CMK (cell line): ENCODE measurements at regions not wholly inside any gene's neighbourhood (a gene's known extent, or its start where the extent isn't known, plus 50 kb on each side); places are given as distances from the start of the nearest gene placed in this dataset.

Source experiments
- DNase-seq: peaks from one replicate; pipeline ENCODE4 v3.0.0-alpha.2; 2010; ENCODE audit warnings: low read depth

GRCh38 chr10:107589081-107589480 lies 424.6 kb upstream of the SORCS1 start:
- DNase-seq: no peak

- no peak for DNase-seq
Observed at GRCh38 chr10:107585630-107586029, 421.1 kb upstream of the SORCS1 start.

DNA sequence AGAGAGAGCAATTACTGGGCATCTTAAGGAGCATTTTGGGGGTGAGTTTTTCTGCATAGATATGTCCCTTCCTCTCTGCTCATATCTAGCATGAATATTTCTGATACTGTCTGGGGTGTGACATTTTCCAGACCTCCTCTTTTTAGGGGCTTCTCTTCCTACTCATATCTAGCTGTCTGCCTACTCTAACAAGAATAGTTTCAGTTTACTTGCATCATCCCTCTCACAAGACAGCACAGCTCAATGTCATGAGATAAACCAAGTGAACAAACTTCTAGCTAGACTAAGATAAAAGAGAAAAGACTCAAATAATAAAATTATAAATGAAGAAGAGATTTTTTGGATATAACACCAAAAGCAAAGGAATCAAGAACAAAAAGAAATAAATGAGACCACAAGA lies 419.5 kb upstream of the SORCS1 start:
- no peak for DNase-seq

DNA sequence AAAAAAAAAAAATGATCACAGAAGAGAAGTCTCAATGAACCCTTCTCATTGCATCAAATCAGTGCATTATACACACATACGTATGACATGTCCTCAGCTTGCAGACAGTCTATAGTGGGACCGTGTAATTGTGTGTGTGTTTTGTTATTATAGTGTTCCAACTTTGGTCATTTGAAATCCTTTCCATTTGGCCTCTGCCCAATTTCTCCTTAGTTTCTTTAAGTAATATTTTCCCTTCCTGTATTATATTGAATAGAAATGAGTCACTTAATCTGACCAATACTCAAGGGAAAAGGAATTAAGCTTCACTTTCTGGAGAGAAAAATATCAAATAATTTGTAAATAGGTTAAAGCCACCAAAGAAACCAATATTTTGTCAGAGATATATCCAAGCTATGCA lies 415.5 kb upstream of the SORCS1 start:
- no peak for DNase-seq

GRCh38 chr10:107577221-107577620 lies 412.7 kb upstream of the SORCS1 start:
- DNase-seq: no peak

DNA sequence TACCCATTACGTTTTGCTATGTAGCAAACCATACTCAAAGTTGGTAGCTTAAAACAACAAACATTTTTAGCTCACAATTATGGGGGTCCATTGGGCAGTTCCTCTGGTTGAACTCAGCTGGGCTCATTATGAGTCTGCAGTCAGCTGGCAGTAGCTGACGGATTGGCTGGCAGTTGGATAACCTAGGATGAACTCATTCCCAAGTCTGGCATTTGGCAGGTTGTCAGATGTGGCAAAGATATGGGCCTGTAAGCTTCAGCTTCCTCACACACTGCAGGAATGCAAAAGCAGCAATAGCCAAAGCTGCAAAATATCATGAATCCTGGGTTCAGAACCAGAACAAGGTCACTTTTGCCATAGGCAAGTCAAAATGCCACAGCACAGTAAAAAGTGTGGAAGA lies 412.2 kb upstream of the SORCS1 start:
- no peak for DNase-seq

GRCh38 chr10:107565014-107565413 lies 400.5 kb upstream of the SORCS1 start:
- no peak for DNase-seq

DNA sequence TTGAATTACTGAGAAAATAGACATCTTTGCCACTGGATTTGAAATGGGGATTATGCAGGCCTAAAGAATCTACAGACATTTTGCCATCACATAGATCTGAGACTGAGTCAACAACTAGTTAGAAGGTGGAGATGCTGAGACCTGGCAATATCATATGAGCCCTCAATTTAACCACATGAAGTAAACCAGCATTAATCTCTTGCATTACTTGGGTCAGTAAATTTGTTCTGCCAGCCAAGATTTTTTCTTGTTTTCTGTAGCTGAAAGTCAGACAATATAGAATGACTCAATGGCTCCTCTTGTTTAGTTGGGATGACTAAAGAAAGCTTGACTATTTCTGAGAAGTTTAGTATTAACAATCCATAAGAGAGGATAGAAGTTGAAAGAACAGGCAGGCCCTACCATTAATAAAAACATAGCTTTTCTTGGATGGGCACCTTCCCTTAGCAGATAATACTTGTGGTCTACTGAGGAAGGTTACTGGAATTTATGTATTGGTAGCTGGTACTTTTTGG lies 396.7 kb upstream of the SORCS1 start:
- no peak for DNase-seq

DNA sequence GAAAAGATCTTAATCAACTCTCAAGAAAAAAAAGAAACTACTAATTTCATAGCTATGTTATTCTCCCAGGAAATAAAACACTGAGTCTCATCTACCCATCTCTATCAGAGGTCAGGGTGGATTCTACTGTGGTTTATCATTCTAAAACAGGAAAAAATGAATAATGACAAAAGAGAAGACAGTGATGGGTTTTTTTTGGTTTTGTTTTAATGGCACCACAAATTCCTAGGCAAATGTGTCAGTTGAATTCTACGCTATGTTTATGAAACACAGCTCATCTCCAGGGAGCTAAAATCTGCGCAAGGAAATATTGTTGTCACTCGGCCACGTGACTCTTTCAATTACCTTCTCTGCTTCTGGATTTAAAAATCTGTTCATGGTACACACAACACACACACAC lies 393.4 kb upstream of the SORCS1 start:
- DNase-seq: no peak

- DNase-seq: no peak
Observed at GRCh38 chr10:107554333-107554732, 389.8 kb upstream of the SORCS1 start.

DNA sequence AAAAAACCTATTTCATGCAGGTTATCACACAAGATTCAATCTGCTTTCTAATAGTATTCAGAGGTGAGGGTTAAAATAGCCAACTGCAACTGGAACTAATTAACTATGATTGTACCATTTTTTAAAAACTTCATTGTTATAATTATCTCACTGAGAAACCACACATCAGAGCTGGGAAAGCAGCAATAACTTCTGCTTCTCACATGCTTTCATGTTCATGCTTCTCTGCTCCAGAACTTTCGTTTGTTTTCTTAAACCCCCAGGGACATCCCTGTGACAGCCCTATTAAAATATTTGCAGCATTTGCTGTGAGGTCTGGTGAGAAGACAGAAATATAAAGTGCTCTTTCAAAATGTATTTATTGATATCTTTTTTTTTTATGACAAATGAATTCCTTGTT lies 389.0 kb upstream of the SORCS1 start:
- DNase-seq: no peak

DNA sequence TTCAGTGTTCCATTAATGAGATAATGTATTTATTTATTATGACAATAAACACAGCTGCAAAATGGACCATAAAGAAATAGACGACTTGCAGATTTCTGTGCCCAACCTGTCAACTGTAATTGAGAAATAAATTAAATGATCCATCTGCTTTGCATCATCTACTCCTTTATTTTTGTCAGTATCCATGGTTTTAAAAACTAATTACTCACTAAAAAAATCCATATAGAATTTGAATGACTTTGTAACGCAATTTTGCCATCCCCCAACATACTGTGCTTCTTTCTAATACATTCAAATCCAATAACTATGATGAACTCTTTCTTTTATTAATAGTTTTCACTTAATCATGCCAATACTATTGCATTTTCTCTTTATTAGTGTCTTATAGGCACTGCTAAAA lies 388.5 kb upstream of the SORCS1 start:
- no peak for DNase-seq

DNA sequence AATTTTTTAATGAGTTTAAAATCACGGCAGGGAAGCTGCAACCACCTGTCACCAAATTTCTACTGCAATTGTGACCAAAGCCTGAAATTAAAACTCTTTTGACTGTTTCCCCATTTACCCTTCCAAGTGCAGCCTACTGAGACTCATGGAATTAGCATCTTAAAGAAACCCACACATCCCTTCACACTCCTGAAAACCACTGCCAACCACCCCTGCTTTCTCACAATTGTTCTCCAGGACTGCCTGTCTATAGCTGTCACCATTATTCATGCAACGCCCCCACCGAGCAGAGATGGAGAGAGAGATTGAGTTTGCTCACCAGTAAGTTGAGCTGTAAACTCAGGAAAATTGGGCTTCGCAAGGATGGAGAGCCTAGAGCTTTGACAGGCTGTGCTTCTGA lies 383.8 kb upstream of the SORCS1 start:
- DNase-seq: no peak

DNA sequence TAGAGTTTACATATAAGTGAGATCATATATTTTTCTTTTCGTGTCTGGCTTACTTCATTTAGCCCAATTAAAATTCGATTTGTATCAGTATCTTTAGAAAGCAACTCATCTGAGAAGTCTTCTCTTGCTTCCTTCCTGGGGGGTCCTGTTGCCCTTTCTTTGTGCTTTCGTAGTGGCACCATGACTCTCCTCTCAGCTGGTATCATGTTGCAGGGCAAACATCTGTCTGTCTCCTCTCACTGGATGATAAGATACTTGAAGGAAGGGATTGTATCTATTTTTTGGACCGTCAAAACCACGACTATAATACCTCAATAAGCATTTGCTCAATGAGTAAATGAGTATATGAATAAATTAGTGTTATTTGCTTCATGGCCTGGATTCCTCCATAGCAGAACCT lies 382.5 kb upstream of the SORCS1 start:
- DNase-seq: no peak

DNA sequence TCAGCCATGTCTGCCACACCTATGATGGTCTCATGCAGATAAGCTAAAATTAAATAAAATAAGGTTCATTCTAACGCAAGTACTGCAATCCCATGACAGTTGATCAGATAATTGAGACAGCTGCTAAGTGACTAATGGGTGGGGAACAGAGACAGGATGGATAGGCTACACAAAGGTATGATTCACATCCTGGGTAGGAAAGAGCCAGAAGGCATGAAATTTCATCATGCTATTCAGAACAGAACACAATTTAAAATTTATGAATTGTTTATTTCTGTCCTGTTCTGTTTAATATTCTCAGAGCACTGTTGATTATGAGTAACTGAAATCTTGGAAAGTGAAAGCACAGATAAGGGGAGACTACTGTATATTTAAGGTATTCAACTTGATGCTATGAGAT lies 381.8 kb upstream of the SORCS1 start:
- DNase-seq: no peak

GRCh38 chr10:107545717-107546116 lies 381.2 kb upstream of the SORCS1 start:
- no peak for DNase-seq

GRCh38 chr10:107544706-107545520 lies 380.4 kb upstream of the SORCS1 start:
- no peak for DNase-seq

DNA sequence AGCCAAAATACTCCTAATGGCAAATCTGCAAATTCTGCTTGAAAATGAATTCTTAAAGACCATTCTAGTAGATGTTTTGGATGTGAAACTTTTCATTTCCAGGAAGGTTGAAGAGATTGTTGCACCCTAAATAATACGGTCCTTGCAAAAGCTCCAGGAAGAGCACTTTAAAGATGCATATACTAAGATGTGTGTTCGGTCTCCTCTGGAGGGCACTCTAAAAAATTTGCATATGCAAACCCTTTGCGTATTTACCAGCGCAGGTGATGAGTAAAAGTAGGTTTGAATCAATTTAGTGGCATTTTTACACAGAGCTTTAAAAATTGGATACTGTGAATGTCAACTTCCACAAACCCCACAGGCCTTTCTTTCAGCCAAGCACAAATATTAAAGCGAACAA lies 378.1 kb upstream of the SORCS1 start:
- no peak for DNase-seq

DNA sequence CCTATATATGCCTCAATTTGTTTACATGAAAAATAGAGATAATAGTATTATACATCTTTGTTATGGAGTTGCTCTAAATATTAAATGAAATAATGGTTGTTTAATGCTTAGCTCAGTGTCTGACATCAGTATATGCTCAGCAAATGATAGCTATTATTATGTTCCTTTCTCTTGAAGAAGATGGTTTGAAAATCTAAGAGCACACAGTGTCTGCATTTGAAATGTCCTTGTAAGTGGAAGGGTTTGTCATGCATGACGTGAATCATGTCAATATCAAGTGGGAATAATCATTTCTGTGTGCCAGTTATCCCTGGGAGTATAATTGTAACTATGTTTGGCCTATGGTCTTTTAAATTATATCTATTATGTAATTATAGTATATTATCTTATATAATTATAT lies 377.5 kb upstream of the SORCS1 start:
- no peak for DNase-seq

- DNase-seq: no peak
Observed at GRCh38 chr10:107540981-107541380, 376.5 kb upstream of the SORCS1 start.

DNA sequence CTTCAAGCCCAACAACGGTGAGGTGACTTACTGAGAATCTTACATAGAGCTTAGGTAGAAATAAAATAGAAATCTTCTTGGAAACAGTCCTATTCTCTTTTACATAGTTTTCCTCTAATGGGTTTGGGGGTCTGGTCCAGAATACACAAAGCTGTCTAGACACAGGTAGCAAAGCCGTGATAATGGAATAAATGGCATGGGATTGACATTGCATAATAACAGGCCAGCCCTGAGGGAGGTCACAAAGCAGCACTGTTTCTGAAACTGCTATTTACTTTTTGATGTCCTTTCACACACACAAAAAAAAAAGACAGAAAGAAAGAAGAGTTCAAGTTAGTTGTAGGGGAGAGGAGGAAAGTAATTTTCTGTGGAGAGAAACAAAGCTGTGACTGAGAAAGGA lies 364.8 kb upstream of the SORCS1 start:
- no peak for DNase-seq

DNA sequence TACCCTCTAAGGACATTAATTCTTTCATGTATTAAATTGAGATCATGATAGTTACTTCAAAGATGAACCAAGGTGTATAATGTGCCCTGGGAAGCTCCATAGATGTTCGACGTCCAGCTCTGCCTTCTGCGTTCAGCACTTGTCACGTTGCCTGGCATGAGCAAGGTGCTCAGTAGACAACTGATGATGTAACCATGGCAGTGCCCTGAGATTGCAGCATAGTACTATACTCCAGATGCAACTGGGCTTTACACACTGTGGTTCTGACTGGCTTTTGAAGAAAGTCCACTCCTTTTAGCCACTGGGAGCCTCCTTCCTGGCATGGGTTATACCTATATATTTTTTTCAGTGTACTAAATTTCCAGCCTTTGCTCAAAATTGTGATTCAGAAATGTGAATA lies 355.8 kb upstream of the SORCS1 start:
- DNase-seq: no peak

- no peak for DNase-seq
Observed at GRCh38 chr10:107517811-107518210, 353.3 kb upstream of the SORCS1 start.

- no peak for DNase-seq
Observed at GRCh38 chr10:107516349-107516748, 351.8 kb upstream of the SORCS1 start.
